Endothelial cell of umbilical vein (primary cell): ENCODE measurements at regions not wholly inside any gene's neighbourhood (a gene's known extent, or its start where the extent isn't known, plus 50 kb on each side); places are given as distances from the start of the nearest gene placed in this dataset.

Experiments used
- BruUV-seq: library from RNA; stranded (reverse); fragments of 400-500 nt; replicated peaks from 2 replicates; lab custom pipeline; 2021; lab: Mats Ljungman, UMichigan
- CTCF ChIA-PET: fragments of 300-600, 350-600 bp; sonication (Branson Sonifier 250); formaldehyde crosslinking; loops from one replicate; lab custom pipeline; 2021; ENCODE audit warnings: antibody characterized with exemption, inconsistent platforms; lab: Charles Lee
- POLR2A ChIA-PET: fragments of 300-600, 350-600 bp; sonication (Branson Sonifier 250); formaldehyde crosslinking; loops from one replicate; lab custom pipeline; 2021; ENCODE audit warnings: antibody characterized with exemption, inconsistent platforms; lab: Charles Lee
- DNase-seq: peaks from one replicate; pipeline ENCODE4 v3.0.0-alpha.2; 2011; ENCODE audit warnings: low read depth, low spot score
- FAIRE-seq: peaks from 2 replicates; lab custom pipeline; 2011; peaks lifted over from hg19 to GRCh38; lab: Jason Lieb, UNC
- H2AFZ ChIP-seq: 2 replicates; pipeline ENCODE4 v1.6.0; 2012; ENCODE audit warnings: low read depth, low read length, control low read depth, inconsistent platforms
- H3K27ac ChIP-seq: 2 replicates; pipeline ENCODE4 v1.5.1; 2011; ENCODE audit warnings: low read depth, mild to moderate bottlenecking, control low read depth, low read length, moderate library complexity; ENCODE audit not compliant: insufficient read depth
- H3K27me3 ChIP-seq, 2 experiments: 2 replicates each; pipeline versions ENCODE4 v1.6.0 to v1.6.1; 2011; ENCODE audit warnings: low read length in 2 of 2, mixed read lengths in 1 of 2; ENCODE audit not compliant: control insufficient read depth in 2 of 2, insufficient read depth in 2 of 2
- H3K36me3 ChIP-seq, 2 experiments: 2 replicates in 1 of 2; 3 replicates in 1 of 2; pipeline ENCODE4 v1.5.1; 2011; ENCODE audit warnings: low read length in 2 of 2, mild to moderate bottlenecking in 1 of 2, moderate library complexity in 1 of 2; ENCODE audit not compliant: control insufficient read depth in 2 of 2, insufficient read depth in 2 of 2; ENCODE audit errors: extremely low read depth in 1 of 2
- H3K4me1 ChIP-seq: 3 replicates; pipeline ENCODE4 v1.5.1; 2011; ENCODE audit warnings: mild to moderate bottlenecking, low read length; ENCODE audit not compliant: control insufficient read depth, insufficient read depth; ENCODE audit errors: extremely low read depth
- H3K4me2 ChIP-seq: 2 replicates; pipeline ENCODE4 v1.6.1; 2011; ENCODE audit warnings: low read length, control low read depth, mixed read lengths; ENCODE audit not compliant: insufficient read depth
- H3K4me3 ChIP-seq, 3 experiments: fragments of 200-600 bp in 1 of 3; sonication (generic), shearing (Covaris generic) in 1 of 3; replicated peaks in 1 of 3; 2 replicates each; pipeline ENCODE4 v1.5.1; 2011 to 2016; ENCODE audit warnings: control low read depth in 3 of 3, low read length in 3 of 3, mild to moderate bottlenecking in 2 of 3, inconsistent platforms in 1 of 3, low read depth in 1 of 3, moderate library complexity in 1 of 3; ENCODE audit not compliant: insufficient read depth in 1 of 3
- H3K79me2 ChIP-seq: 2 replicates; pipeline ENCODE4 v1.6.0; 2012; ENCODE audit warnings: low read length, inconsistent platforms; ENCODE audit not compliant: control insufficient read depth, insufficient read depth
- H3K9ac ChIP-seq: replicated peaks from 2 replicates; pipeline ENCODE3; 2011; ENCODE audit warnings: low read length, control low read depth; ENCODE audit not compliant: insufficient read depth; ENCODE audit errors: extremely low read depth
- H3K9me1 ChIP-seq: replicated peaks from 3 replicates; pipeline ENCODE4 v1.6.0; 2011; ENCODE audit warnings: mild to moderate bottlenecking, low read length; ENCODE audit not compliant: control insufficient read depth, insufficient read depth; ENCODE audit errors: extremely low read depth
- H3K9me3 ChIP-seq: replicated peaks from 2 replicates; pipeline ENCODE4 v1.5.1; 2012; ENCODE audit warnings: low read length, inconsistent platforms; ENCODE audit not compliant: control insufficient read depth, insufficient read depth
- H4K20me1 ChIP-seq: replicated peaks from 2 replicates; pipeline ENCODE3; 2011; ENCODE audit warnings: mild to moderate bottlenecking, low read length; ENCODE audit not compliant: control insufficient read depth, insufficient read depth; ENCODE audit errors: extremely low read depth
- CTCF ChIP-seq, 2 donors: IDR thresholded peaks; 1 replicate in 1 of 2; 2 replicates in 1 of 2; pipeline ENCODE4 v1.5.1; 2011; ENCODE audit warnings: low read length in 2 of 2, mild to moderate bottlenecking in 2 of 2, moderate library complexity in 2 of 2, control low read depth in 1 of 2, inconsistent platforms in 1 of 2, low read depth in 1 of 2; ENCODE audit not compliant: insufficient read depth in 1 of 2; ENCODE audit errors: extremely low read depth in 1 of 2
- EZH2 ChIP-seq: IDR thresholded peaks from 2 replicates; pipeline ENCODE4 v1.6.1; 2012; ENCODE audit warnings: borderline replicate concordance, low read depth, mild to moderate bottlenecking, moderate library complexity, low read length, inconsistent platforms; ENCODE audit not compliant: severe bottlenecking
- FOS ChIP-seq: IDR thresholded peaks from 2 replicates; pipeline ENCODE4 v1.6.1; 2011; ENCODE audit warnings: mild to moderate bottlenecking, low read length, moderate library complexity, borderline replicate concordance; ENCODE audit not compliant: insufficient read depth
- GATA2 ChIP-seq: IDR thresholded peaks from 2 replicates; pipeline ENCODE4 v1.7.0; 2011; ENCODE audit warnings: low read depth, mild to moderate bottlenecking, moderate library complexity, mixed read lengths, low read length; ENCODE audit not compliant: insufficient read length, insufficient read depth
- JUN ChIP-seq: IDR thresholded peaks from 2 replicates; pipeline ENCODE4 v1.6.1; 2011; ENCODE audit warnings: borderline replicate concordance, low read depth; ENCODE audit not compliant: insufficient read length, insufficient read depth
- MYC ChIP-seq: IDR thresholded peaks from one replicate; pipeline ENCODE4 v1.6.1; 2011; ENCODE audit warnings: mild to moderate bottlenecking, low read depth, low read length
- POLR2A ChIP-seq: IDR thresholded peaks from 2 replicates; pipeline ENCODE4 v1.6.1; 2012; ENCODE audit warnings: low read depth, mild to moderate bottlenecking, control low read depth, low read length
- POLR2AphosphoS5 ChIP-seq: IDR thresholded peaks from 2 replicates; pipeline ENCODE4 v1.6.1; 2012; ENCODE audit warnings: low read depth, mild to moderate bottlenecking, control low read depth, low read length, moderate library complexity; ENCODE audit not compliant: insufficient read depth
- dilution Hi-C: fragments of 300-500 bp; cut with MboI; formaldehyde crosslinking; loops from one replicate; pipeline ENCODE4 v1.15.0; 2019; ENCODE audit warnings: low sequenced_read_pairs; ENCODE audit not compliant: extremely low pct_ligation_motif_present
- intact Hi-C: fragments of 100-400 bp; cut with micrococcal nuclease; formaldehyde crosslinking; loops from one replicate; pipeline ENCODE4 v1.10.0; 2022
- TF ChIP-seq, protein P1 (sequence below): IDR thresholded peaks from 2 replicates; pipeline ENCODE4 v1.6.1; 2011; ENCODE audit not compliant: insufficient read depth, insufficient read length

- Histone ChIP-seq H3K9me3 (no peaks in the 10 kb centered on the region), H3K9me1 (no peaks in the 10 kb centered on the region), H3K27ac (no peak overlapping the region), H3K9ac (no peak overlapping the region), H2AFZ (no peak overlapping the region), H3K27me3 (no peaks in the 10 kb centered on the region), H3K4me1 (no peaks in the 10 kb centered on the region), H3K4me3 (no peak overlapping the region), H3K79me2 (no peaks in the 10 kb centered on the region), H4K20me1 (no peaks in the 10 kb centered on the region), H3K36me3 (no peaks in the 10 kb centered on the region), H3K4me2 (no peak overlapping the region)
- POLR2A ChIA-PET = no interaction called here
- dilution Hi-C loops = no loop called here
- no TSS peak for BruUV-seq
- CTCF ChIA-PET = interaction anchor here (1.4 kb wide), 1 partner anchor 29 kb away, joined by 3 read pairs; no protein-coding TSS in a partner anchor
- intact Hi-C loops = no loop called here
- FAIRE-seq = no peak
- no peak for DNase-seq
- TF ChIP-seq POLR2A (no peak), MYC (no peak), EZH2 (no peak), JUN (no peak), FOS (no peak)
Measured at GRCh38 chr1:30250984-30251850, 472.2 kb downstream of the MATN1 start.

- Histone ChIP-seq H3K27ac (no peak overlapping the region), H3K9me1 (no peaks in the 10 kb centered on the region), H3K9me3 (no peaks in the 10 kb centered on the region), H3K9ac (no peak overlapping the region), H3K36me3 (no peaks in the 10 kb centered on the region), H3K4me2 (no peak overlapping the region), H2AFZ (no peak overlapping the region), H3K4me3 (no peak overlapping the region), H3K4me1 (no peaks in the 10 kb centered on the region), H3K79me2 (no peaks in the 10 kb centered on the region), H4K20me1 (no peaks in the 10 kb centered on the region), H3K27me3 (no peaks in the 10 kb centered on the region)
- TF ChIP-seq, protein P1, sequence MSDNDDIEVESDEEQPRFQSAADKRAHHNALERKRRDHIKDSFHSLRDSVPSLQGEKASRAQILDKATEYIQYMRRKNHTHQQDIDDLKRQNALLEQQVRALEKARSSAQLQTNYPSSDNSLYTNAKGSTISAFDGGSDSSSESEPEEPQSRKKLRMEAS = no peak
- TF ChIP-seq JUN (no peak), POLR2AphosphoS5 (no peak), GATA2 (no peak), FOS (no peak), CTCF (IDR thresholded peaks at IDR 0.05; ENCODE audit: extremely low read depth in 1 of 2, insufficient read depth in 1 of 2, low read depth in 1 of 2, low read length in 2 of 2) (no peak), MYC (no peak), POLR2A (no peak), EZH2 (no peak)
- no peak for FAIRE-seq
- DNase-seq = no peak
- POLR2A ChIA-PET = no interaction called here
- CTCF ChIA-PET = interaction anchor here (1.4 kb wide), 1 partner anchor 28 kb away, joined by 3 read pairs; no protein-coding TSS in a partner anchor
- intact Hi-C loops (no loop called here), dilution Hi-C loops (no loop called here)
- no TSS peak for BruUV-seq
Measured at GRCh38 chr1:30250338-30250983, 472.9 kb downstream of the MATN1 start.
